Erythroblast (primary cell): ENCODE measurements at regions not wholly inside any gene's neighbourhood (a gene's known extent, or its start where the extent isn't known, plus 50 kb on each side); places are given as distances from the start of the nearest gene placed in this dataset.

ENCODE experiments used
- GATA1 ChIP-seq: IDR thresholded peaks from 2 replicates; pipeline ENCODE4 v1.6.1; 2011; ENCODE audit warnings: low read depth, mild to moderate bottlenecking, control low read depth, low read length, moderate library complexity
- POLR2A ChIP-seq: IDR thresholded peaks from 2 replicates; pipeline ENCODE4 v1.6.1; 2011; ENCODE audit warnings: mild to moderate bottlenecking, low read length

GRCh38 chr2:120618830-120619229 is 116.8 kb upstream of the GLI2 start:
- no peak for TF ChIP-seq POLR2A
- no peak for TF ChIP-seq GATA1
